ENCODE measurements at regions not wholly inside any gene's neighbourhood (a gene's known extent, or its start where the extent isn't known, plus 50 kb on each side); places are given as distances from the start of the nearest gene placed in this dataset.

- H3K27me3 ChIP-seq (replicated peaks in 1 of 2; ENCODE audit: control insufficient read depth in 2 of 2, extremely low read depth in 1 of 2, insufficient read depth in 2 of 2, low read length in 1 of 2) = peaks cover 0 to 17% of the 10 kb centered on the region in 2 experiments
- H3K36me3 ChIP-seq (ENCODE audit: control insufficient read depth in 2 of 2, extremely low read depth in 1 of 2, insufficient read depth in 1 of 2, low read length in 1 of 2) = no peaks in the 10 kb centered on the region
- Mint-ChIP-seq H3K36me3 (no peaks in the 10 kb centered on the region), H3K27ac (no peak overlapping the region), H3K4me3 (no peak overlapping the region), H3K4me1 (no peaks in the 10 kb centered on the region), H3K27me3 (peaks cover 4 to 5% of the 10 kb centered on the region in 2 donors), H3K9me3 (no peaks in the 10 kb centered on the region)
- no peak for DNase-seq
- no peak for ATAC-seq (replicated peaks in 1 of 4)
- ChIA-PET CTCF (no interaction called here), POLR2A (no interaction called here)
- no peak overlapping the region for H3K27ac ChIP-seq (ENCODE audit: low read length)
- no peaks in the 10 kb centered on the region for H3K4me1 ChIP-seq (ENCODE audit: control insufficient read depth in 1 of 2, extremely low read depth in 1 of 2, insufficient read depth in 2 of 2, low read length in 2 of 2)
- H3K4me3 ChIP-seq (ENCODE audit: control insufficient read depth in 1 of 2, extremely low read depth in 1 of 2, low read length in 1 of 2) = no peak overlapping the region
- H3K9me3 ChIP-seq = no peaks in the 10 kb centered on the region
- 89% methylated on average over 4 of the region's 6 CpGs for WGBS (ENCODE audit: insufficient coverage)
These were observed 253.9 kb upstream of the HES1 start for GRCh38 chr3:193882091-193882490.

DNA sequence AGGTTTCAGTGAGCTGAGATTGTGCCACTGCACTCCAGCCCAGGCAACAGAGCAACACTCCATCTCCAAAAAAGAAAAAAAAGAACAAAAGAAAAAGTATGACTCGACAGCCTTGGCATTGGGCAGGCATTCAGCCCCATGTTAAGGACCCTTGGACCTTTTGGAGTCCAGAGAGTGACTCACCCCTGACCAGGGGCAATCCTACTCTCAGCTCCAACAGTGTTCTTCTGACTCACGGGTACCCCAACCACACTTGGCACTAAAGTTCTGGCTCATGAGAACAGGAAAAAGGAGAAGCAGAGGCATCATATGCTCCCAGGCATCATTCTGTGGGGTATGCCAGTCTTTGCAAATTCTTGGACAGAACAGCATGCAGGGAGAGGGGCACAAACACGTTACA, 252.4 kb upstream of the HES1 start:
- no peaks in the 10 kb centered on the region for H3K4me1 ChIP-seq (ENCODE audit: control insufficient read depth in 1 of 2, extremely low read depth in 1 of 2, insufficient read depth in 2 of 2, low read length in 2 of 2)
- H3K36me3 ChIP-seq (ENCODE audit: control insufficient read depth in 2 of 2, extremely low read depth in 1 of 2, insufficient read depth in 1 of 2, low read length in 1 of 2) = no peaks in the 10 kb centered on the region
- H3K27me3 ChIP-seq (replicated peaks in 1 of 2; ENCODE audit: control insufficient read depth in 2 of 2, extremely low read depth in 1 of 2, insufficient read depth in 2 of 2, low read length in 1 of 2) = peaks cover 0 to 15% of the 10 kb centered on the region in 2 experiments
- H3K9me3 ChIP-seq = no peaks in the 10 kb centered on the region
- CTCF ChIA-PET = no interaction called here
- Mint-ChIP-seq H3K27me3 (peaks cover 2 to 4% of the 10 kb centered on the region in 2 donors), H3K4me1 (no peaks in the 10 kb centered on the region), H3K27ac (no peak overlapping the region), H3K4me3 (no peak overlapping the region), H3K36me3 (no peaks in the 10 kb centered on the region), H3K9me3 (no peaks in the 10 kb centered on the region)
- WGBS (ENCODE audit: insufficient coverage) = 33% methylated on average over 1 of the region's 3 CpGs
- POLR2A ChIA-PET = no interaction called here
- H3K4me3 ChIP-seq (ENCODE audit: control insufficient read depth in 1 of 2, extremely low read depth in 1 of 2, low read length in 1 of 2) = no peak overlapping the region
- no peak overlapping the region for H3K27ac ChIP-seq (ENCODE audit: low read length)
- ATAC-seq (replicated peaks in 1 of 4) = no peak
- DNase-seq = no peak

DNA sequence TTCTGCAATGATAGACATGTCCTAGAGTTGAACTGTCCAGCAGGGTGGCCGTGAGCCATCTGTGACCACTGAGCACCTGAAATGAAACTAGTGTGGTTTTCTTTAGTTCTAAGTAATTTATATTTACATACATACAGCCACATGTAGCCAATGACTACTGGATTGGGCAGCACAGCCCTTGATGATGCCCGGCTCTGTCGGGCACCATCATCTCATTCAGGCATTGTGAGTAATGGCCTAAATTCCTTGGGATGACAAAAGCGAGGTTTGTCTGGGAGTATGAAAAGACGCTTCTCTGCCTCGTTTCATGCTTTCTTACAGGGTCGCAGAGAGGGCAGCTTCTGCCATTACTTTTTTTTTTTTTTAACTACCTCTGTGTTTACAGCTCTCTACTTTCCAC, 251.9 kb upstream of the HES1 start:
- no peak for ATAC-seq (replicated peaks in 1 of 4)
- POLR2A ChIA-PET = no interaction called here
- no peak overlapping the region for H3K27ac Mint-ChIP-seq

DNA sequence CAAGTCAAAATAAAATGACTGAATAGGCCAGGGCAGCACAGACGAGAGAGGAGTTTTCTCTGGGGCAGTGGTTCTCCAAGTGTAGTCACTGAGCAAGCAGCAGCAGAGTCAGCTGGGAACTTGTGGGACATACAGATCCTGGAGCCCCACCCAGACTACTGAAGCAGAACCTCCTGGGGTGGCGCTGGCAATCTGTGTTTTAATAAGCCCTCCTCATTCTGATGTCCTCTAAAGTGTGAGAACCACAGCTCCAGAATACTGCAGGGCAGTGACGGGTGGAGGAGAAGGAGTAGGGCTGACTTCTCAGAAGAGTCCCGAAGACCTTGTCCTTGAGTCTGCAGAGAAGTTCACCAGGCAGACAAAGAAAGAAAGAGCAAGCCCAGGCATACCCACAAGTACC, 251.3 kb upstream of the HES1 start:
- no peaks in the 10 kb centered on the region for H3K36me3 Mint-ChIP-seq
- peaks cover 0 to 4% of the 10 kb centered on the region in 2 donors for H3K27me3 Mint-ChIP-seq
- no peaks in the 10 kb centered on the region for H3K9me3 Mint-ChIP-seq
- POLR2A ChIA-PET = no interaction called here
- Histone ChIP-seq H3K27me3 (replicated peaks in 1 of 2; ENCODE audit: control insufficient read depth in 2 of 2, extremely low read depth in 1 of 2, insufficient read depth in 2 of 2, low read length in 1 of 2) (peaks cover 0 to 11% of the 10 kb centered on the region in 2 experiments), H3K36me3 (ENCODE audit: control insufficient read depth in 2 of 2, extremely low read depth in 1 of 2, insufficient read depth in 1 of 2, low read length in 1 of 2) (no peaks in the 10 kb centered on the region), H3K4me3 (ENCODE audit: control insufficient read depth in 1 of 2, extremely low read depth in 1 of 2, low read length in 1 of 2) (no peak overlapping the region), H3K27ac (ENCODE audit: low read length) (no peak overlapping the region), H3K4me1 (ENCODE audit: control insufficient read depth in 1 of 2, extremely low read depth in 1 of 2, insufficient read depth in 2 of 2, low read length in 2 of 2) (no peaks in the 10 kb centered on the region), H3K9me3 (no peaks in the 10 kb centered on the region)
- WGBS (ENCODE audit: insufficient coverage) = 83% methylated on average over 3 of the region's 4 CpGs
- H3K4me1 Mint-ChIP-seq = no peaks in the 10 kb centered on the region
- H3K4me3 Mint-ChIP-seq = no peak overlapping the region
- DNase-seq (no peak), ATAC-seq (replicated peaks in 1 of 4) (no peak)
- CTCF ChIA-PET = no interaction called here
- no peak overlapping the region for H3K27ac Mint-ChIP-seq

More for the DNA sequence above, 251.9 kb upstream of the HES1 start:
- H3K4me3 Mint-ChIP-seq = no peak overlapping the region
- no peak for DNase-seq
- H3K4me3 ChIP-seq (ENCODE audit: control insufficient read depth in 1 of 2, extremely low read depth in 1 of 2, low read length in 1 of 2) = no peak overlapping the region
- 90% methylated on average over 4 of the region's 7 CpGs for WGBS (ENCODE audit: insufficient coverage)
- peaks cover 2 to 4% of the 10 kb centered on the region in 2 donors for H3K27me3 Mint-ChIP-seq
- H3K27ac ChIP-seq (ENCODE audit: low read length) = no peak overlapping the region
- no peaks in the 10 kb centered on the region for H3K36me3 ChIP-seq (ENCODE audit: control insufficient read depth in 2 of 2, extremely low read depth in 1 of 2, insufficient read depth in 1 of 2, low read length in 1 of 2)
- H3K36me3 Mint-ChIP-seq = no peaks in the 10 kb centered on the region
- peaks cover 0 to 13% of the 10 kb centered on the region in 2 experiments for H3K27me3 ChIP-seq (replicated peaks in 1 of 2; ENCODE audit: control insufficient read depth in 2 of 2, extremely low read depth in 1 of 2, insufficient read depth in 2 of 2, low read length in 1 of 2)
- no peaks in the 10 kb centered on the region for H3K9me3 Mint-ChIP-seq
- CTCF ChIA-PET = no interaction called here
- H3K9me3 ChIP-seq = no peaks in the 10 kb centered on the region
- H3K4me1 ChIP-seq (ENCODE audit: control insufficient read depth in 1 of 2, extremely low read depth in 1 of 2, insufficient read depth in 2 of 2, low read length in 2 of 2) = no peaks in the 10 kb centered on the region
- H3K4me1 Mint-ChIP-seq = no peaks in the 10 kb centered on the region

DNA sequence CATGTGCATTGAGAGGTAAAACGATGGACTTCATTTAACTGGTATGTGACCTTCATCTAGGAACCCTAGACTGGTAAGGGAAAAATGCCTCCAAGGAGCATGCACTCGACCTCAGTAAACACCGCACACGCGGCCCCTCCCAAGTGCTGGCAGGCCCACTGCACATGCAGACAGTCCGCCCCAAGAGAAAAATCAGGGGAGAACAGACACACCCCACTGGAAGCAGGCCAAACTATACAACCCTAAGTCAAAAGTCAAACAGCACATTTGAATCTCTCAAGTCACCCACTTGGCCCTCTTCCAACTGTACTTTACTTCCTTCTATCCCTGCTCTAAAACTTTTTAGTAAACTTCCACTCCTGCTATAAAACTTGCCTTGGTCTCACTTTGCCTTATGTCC, 250.1 kb upstream of the HES1 start:
- Mint-ChIP-seq H3K27ac (no peak overlapping the region), H3K9me3 (no peaks in the 10 kb centered on the region), H3K4me1 (no peaks in the 10 kb centered on the region), H3K36me3 (no peaks in the 10 kb centered on the region), H3K27me3 (peaks cover 0 to 4% of the 10 kb centered on the region in 2 donors), H3K4me3 (no peak overlapping the region)
- Histone ChIP-seq H3K27ac (ENCODE audit: low read length) (no peak overlapping the region), H3K4me1 (ENCODE audit: control insufficient read depth in 1 of 2, extremely low read depth in 1 of 2, insufficient read depth in 2 of 2, low read length in 2 of 2) (no peaks in the 10 kb centered on the region), H3K4me3 (ENCODE audit: control insufficient read depth in 1 of 2, extremely low read depth in 1 of 2, low read length in 1 of 2) (no peak overlapping the region), H3K27me3 (replicated peaks in 1 of 2; ENCODE audit: control insufficient read depth in 2 of 2, extremely low read depth in 1 of 2, insufficient read depth in 2 of 2, low read length in 1 of 2) (peaks cover 0 to 11% of the 10 kb centered on the region in 2 experiments), H3K9me3 (no peaks in the 10 kb centered on the region), H3K36me3 (ENCODE audit: control insufficient read depth in 2 of 2, extremely low read depth in 1 of 2, insufficient read depth in 1 of 2, low read length in 1 of 2) (no peaks in the 10 kb centered on the region)
- ATAC-seq (replicated peaks in 1 of 4) (no peak), DNase-seq (no peak)
- 93% methylated on average over 3 of the region's 6 CpGs for WGBS (ENCODE audit: insufficient coverage)
- ChIA-PET CTCF (interaction anchor here in 1 of 2 donors (0.7 kb wide), 1 partner anchor 418 kb away, joined by 3 read pairs; no protein-coding TSS in a partner anchor), POLR2A (no interaction called here)

- WGBS (ENCODE audit: insufficient coverage) = 80% methylated on average over 8 of the region's 12 CpGs
- Histone ChIP-seq H3K27me3 (replicated peaks in 1 of 2; ENCODE audit: control insufficient read depth in 2 of 2, extremely low read depth in 1 of 2, insufficient read depth in 2 of 2, low read length in 1 of 2) (peaks cover 0 to 5% of the 10 kb centered on the region in 2 experiments), H3K9me3 (no peaks in the 10 kb centered on the region), H3K4me3 (ENCODE audit: control insufficient read depth in 1 of 2, extremely low read depth in 1 of 2, low read length in 1 of 2) (no peak overlapping the region), H3K36me3 (ENCODE audit: control insufficient read depth in 2 of 2, extremely low read depth in 1 of 2, insufficient read depth in 1 of 2, low read length in 1 of 2) (no peaks in the 10 kb centered on the region), H3K27ac (ENCODE audit: low read length) (no peak overlapping the region), H3K4me1 (ENCODE audit: control insufficient read depth in 1 of 2, extremely low read depth in 1 of 2, insufficient read depth in 2 of 2, low read length in 2 of 2) (peaks cover 0 to 2% of the 10 kb centered on the region in 2 experiments)
- H3K36me3 Mint-ChIP-seq = no peaks in the 10 kb centered on the region
- no peak overlapping the region for H3K4me3 Mint-ChIP-seq
- ATAC-seq (replicated peaks in 1 of 4) (no peak), DNase-seq (no peak)
- ChIA-PET POLR2A (no interaction called here), CTCF (interaction anchor here in 1 of 2 donors (0.8 kb wide), 1 partner anchor 426 kb away, joined by 4 read pairs; no protein-coding TSS in a partner anchor)
- H3K27ac Mint-ChIP-seq = no peak overlapping the region
- peaks cover 0 to under 1% of the 10 kb centered on the region in 2 donors for H3K27me3 Mint-ChIP-seq
- no peaks in the 10 kb centered on the region for H3K4me1 Mint-ChIP-seq
- H3K9me3 Mint-ChIP-seq = no peaks in the 10 kb centered on the region
These were observed 245.7 kb upstream of the HES1 start for GRCh38 chr3:193890016-193890897.
